AG04450 (cell line): ENCODE measurements at regions not wholly inside any gene's neighbourhood (a gene's known extent, or its start where the extent isn't known, plus 50 kb on each side); places are given as distances from the start of the nearest gene placed in this dataset.
"Not testable (repeated sequence)": the region's sequence is repeated elsewhere in the genome, so short reads cannot be mapped to it uniquely, and the experiment has no call there.

Source experiments
- CTCF ChIA-PET: fragments of 300-600, 350-600 bp; formaldehyde crosslinking; extraction: SDS; loops from one replicate; lab custom pipeline; 2022; ENCODE audit warnings: antibody characterized with exemption, inconsistent platforms; lab: Charles Lee
- POLR2A ChIA-PET: fragments of 350-600 bp; formaldehyde crosslinking; extraction: SDS; loops from one replicate; lab custom pipeline; 2021; ENCODE audit warnings: antibody characterized with exemption, inconsistent platforms; lab: Yijun Ruan, JAX
- DNase-seq: peaks from one replicate; pipeline ENCODE4 v3.0.0-alpha.2; 2011; ENCODE audit warnings: low read depth, low spot score
- H3K27ac ChIP-seq: one replicate; pipeline ENCODE4 v1.5.1; 2012; ENCODE audit warnings: low read depth, low read length, control low read depth
- H3K27me3 ChIP-seq: one replicate; pipeline ENCODE4 v1.6.0; 2012; ENCODE audit warnings: low read length; ENCODE audit not compliant: control insufficient read depth, insufficient read depth
- H3K4me3 ChIP-seq: 2 replicates; pipeline ENCODE4 v1.5.1; 2011; ENCODE audit warnings: mild to moderate bottlenecking, low read depth, low read length, control low read depth
- H3K9me3 ChIP-seq: 2 replicates; pipeline ENCODE4 v1.5.1; 2012; ENCODE audit warnings: low read length; ENCODE audit not compliant: control insufficient read depth, insufficient read depth
- TF ChIP-seq, protein P1 (sequence below): IDR thresholded peaks from 2 replicates; pipeline ENCODE4 v1.5.1; 2011; ENCODE audit warnings: low read depth, low read length, control low read depth, inconsistent platforms

DNA sequence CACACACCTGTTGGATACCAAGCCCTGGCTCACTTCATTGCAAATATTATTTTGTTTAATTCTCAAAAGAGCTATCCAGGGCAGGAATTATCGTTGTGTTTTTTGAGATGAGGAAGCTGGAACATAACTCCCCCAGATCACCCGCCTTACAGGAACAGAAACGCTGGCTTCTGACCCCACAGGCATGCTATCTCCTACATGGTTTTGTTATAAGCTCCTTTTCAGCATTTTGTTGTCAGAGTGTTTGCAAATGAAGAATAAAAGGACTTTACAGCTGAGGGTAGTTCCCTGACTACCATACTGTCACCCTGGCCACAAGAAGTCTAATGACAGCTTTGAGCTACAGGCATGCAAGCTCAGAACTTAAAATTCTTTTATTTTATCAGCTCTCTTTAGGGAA, 62.0 kb upstream of the MRPS9 start:
- CTCF ChIA-PET: no interaction called here

DNA sequence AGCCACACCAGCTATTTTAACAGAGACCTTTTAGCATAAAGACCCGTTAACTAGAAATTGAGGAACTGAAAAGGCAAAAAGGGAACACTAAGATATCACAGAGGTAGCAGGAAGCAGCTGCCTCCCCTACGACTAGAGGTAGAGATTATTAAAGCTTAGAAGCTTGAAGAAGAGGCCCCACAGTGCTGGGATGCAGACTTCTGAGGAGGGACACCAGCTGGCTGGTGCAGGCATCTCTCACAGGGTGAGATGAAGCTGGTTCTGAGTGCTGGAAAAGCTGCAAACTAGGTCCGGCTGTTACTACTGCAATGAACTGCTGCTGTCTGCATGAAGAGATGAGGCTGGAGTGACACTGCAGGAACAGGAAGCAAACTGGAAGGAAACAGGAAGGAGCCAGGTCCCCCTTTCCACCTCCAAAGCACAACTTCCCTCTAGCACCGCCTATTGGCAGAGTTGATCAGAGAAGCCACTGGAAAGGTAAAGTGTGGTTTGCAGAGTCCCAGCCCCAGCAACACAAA, 61.2 kb upstream of the MRPS9 start:
- TF ChIP-seq, protein P1, sequence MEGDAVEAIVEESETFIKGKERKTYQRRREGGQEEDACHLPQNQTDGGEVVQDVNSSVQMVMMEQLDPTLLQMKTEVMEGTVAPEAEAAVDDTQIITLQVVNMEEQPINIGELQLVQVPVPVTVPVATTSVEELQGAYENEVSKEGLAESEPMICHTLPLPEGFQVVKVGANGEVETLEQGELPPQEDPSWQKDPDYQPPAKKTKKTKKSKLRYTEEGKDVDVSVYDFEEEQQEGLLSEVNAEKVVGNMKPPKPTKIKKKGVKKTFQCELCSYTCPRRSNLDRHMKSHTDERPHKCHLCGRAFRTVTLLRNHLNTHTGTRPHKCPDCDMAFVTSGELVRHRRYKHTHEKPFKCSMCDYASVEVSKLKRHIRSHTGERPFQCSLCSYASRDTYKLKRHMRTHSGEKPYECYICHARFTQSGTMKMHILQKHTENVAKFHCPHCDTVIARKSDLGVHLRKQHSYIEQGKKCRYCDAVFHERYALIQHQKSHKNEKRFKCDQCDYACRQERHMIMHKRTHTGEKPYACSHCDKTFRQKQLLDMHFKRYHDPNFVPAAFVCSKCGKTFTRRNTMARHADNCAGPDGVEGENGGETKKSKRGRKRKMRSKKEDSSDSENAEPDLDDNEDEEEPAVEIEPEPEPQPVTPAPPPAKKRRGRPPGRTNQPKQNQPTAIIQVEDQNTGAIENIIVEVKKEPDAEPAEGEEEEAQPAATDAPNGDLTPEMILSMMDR: no peak
- Histone ChIP-seq H3K4me3 (no peak overlapping the region), H3K27ac (no peak overlapping the region), H3K9me3 (no peaks in the 10 kb centered on the region), H3K27me3 (no peaks in the 10 kb centered on the region)
- ChIA-PET POLR2A (no interaction called here), CTCF (no interaction called here)
- DNase-seq: no peak

More for the DNA sequence above, 62.0 kb upstream of the MRPS9 start:
- no peaks in the 10 kb centered on the region for H3K9me3 ChIP-seq
- TF ChIP-seq, protein P1: no peak
- DNase-seq: no peak
- H3K27ac ChIP-seq: no peak overlapping the region
- no peak overlapping the region for H3K4me3 ChIP-seq
- H3K27me3 ChIP-seq: no peaks in the 10 kb centered on the region
- POLR2A ChIA-PET: no interaction called here

DNA sequence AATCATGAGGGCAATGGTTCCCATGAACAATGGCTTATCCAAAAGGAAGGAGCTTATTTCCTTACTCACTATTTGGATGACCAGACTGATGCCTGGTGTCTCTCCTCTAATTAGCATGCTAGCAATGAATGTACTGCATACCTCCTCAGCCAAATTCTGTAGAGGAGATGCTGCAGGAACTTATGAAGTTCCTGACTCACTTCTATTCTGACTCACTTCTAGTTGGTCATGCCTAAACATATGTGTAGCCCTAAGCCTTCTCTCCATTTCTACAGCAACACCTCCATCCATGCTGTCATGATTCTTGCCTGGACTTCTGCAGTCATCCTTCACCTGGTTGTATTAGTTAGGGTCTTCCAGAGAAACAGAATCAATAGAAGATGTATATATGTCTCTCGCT, 59.9 kb upstream of the MRPS9 start:
- no peak for DNase-seq
- no peak overlapping the region for H3K27ac ChIP-seq
- ChIA-PET CTCF (interaction anchor here (0.5 kb wide), 1 partner anchor 54 kb away, joined by 3 read pairs; no protein-coding TSS in a partner anchor), POLR2A (no interaction called here)
- H3K4me3 ChIP-seq: no peak overlapping the region
- no peaks in the 10 kb centered on the region for H3K9me3 ChIP-seq
- TF ChIP-seq, protein P1: no peak
- H3K27me3 ChIP-seq: no peaks in the 10 kb centered on the region

DNA sequence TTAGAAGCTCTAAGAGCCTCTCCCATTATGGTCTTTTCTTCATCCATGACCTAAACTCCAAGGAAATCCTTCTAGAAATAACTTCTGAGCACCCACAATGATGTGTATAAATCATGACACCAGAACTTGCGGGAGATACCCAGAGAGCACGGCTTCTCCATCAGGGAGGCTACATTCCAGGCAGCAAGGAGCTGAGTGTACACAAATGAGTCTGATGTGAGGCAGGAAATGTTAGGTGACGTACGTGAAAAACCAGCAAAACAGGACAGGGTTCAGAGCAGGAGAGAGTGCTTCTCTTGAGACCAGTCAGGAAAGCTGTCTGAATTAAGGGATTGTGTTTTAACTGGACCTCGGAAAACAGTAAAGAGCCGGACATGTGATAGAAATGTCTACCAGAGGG, 58.1 kb upstream of the MRPS9 start:
- POLR2A ChIA-PET, CTCF ChIA-PET, DNase-seq: not testable (repeated sequence)

DNA sequence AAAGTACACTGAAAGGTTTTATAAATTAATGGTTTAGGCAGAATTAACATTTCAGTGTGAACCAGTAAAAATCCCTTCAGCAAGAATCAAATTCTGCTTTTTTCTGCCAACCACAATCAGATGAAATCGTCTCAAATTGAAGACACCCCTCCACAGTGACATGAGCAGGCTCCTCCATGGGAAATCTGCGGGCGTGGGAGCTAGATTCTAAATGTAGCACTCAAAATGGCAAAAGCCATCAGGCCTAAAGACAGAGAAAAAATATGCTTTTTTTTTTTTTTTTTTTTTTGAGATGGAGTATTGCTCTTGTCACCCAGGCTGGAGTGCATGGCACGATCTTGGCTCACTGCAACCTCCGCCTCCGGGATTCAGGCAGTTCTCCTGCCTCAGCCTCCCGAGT, 55.8 kb upstream of the MRPS9 start:
- POLR2A ChIA-PET: no interaction called here
- Histone ChIP-seq H3K27ac (no peak overlapping the region), H3K9me3 (no peaks in the 10 kb centered on the region), H3K27me3 (no peaks in the 10 kb centered on the region), H3K4me3 (no peak overlapping the region)
- CTCF ChIA-PET: interaction anchor here (0.6 kb wide), 1 partner anchor 104 kb away, joined by 3 read pairs; no protein-coding TSS in a partner anchor
- TF ChIP-seq, protein P1: no peak
- no peak for DNase-seq

More for the DNA sequence above, 58.1 kb upstream of the MRPS9 start:
- H3K27ac ChIP-seq, H3K4me3 ChIP-seq, H3K9me3 ChIP-seq, H3K27me3 ChIP-seq: not testable (repeated sequence)
